ENCODE measurements at regions not wholly inside any gene's neighbourhood (a gene's known extent, or its start where the extent isn't known, plus 50 kb on each side); places are given as distances from the start of the nearest gene placed in this dataset.

DNA sequence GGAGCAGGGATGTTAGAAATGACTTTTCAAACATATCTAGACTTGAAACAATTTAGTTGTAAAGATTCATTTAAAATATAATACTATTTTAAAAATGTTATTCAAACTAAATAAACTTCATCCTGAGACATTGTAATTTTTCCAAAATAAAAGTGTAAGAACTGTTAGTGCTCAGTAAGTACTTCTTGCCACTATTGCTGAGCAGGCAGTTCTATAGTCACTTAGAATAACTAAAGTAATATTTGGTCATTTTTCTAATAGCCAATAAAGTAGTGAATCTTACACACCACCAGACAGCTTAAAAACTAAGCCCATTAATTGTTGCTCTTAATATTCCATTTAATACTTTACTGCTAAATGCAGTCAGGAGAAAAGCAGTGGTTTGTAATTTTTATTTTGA lies 1120.0 kb upstream of the CDH10 start:
- TF ChIP-seq CTCF (IDR thresholded peaks at IDR 0.05; ENCODE audit: insufficient read depth, low read length, poor library complexity, severe bottlenecking) = no peak
- TF ChIP-seq EZH2phosphoT487 (conservative IDR thresholded peaks at IDR 0.05; ENCODE audit: low read length) = no peak
- H3F3A ChIP-seq (ENCODE audit: insufficient read depth) = no peaks in the 10 kb centered on the region

DNA sequence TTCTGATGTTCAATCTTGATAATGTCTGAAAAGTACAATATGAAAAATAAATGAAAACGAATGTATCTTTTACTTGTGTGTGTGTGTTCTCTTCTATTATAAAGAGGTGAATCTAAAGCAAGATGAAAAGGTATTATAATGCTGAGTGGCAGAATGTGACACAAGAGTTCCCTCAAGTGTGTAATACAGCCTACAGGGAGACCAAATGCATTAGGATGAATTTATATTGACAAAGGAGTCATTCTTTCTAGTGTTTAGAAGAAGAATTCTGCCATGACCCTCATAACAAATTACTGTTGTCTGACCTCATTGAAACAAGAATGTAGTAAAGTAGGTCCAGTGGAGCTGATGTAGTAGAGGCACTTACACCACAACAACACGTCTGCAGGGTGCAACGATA lies 1119.0 kb upstream of the CDH10 start:
- H3K27me3 ChIP-seq (ENCODE audit: low read length) = no peaks in the 10 kb centered on the region
- no peak overlapping the region for H3K4me3 ChIP-seq (ENCODE audit: insufficient read depth, low read length, poor library complexity, severe bottlenecking)
- no peaks in the 10 kb centered on the region for H3K79me2 ChIP-seq (ENCODE audit: insufficient read depth, low read length)
- no peak for TF ChIP-seq EZH2phosphoT487 (conservative IDR thresholded peaks at IDR 0.05; ENCODE audit: low read length)
- TF ChIP-seq CTCF (IDR thresholded peaks at IDR 0.05; ENCODE audit: insufficient read depth, low read length, poor library complexity, severe bottlenecking) = no peak
- H3K4me2 ChIP-seq (ENCODE audit: low read depth, low read length, poor library complexity, severe bottlenecking) = no peak overlapping the region
- no peaks in the 10 kb centered on the region for H4K20me1 ChIP-seq (ENCODE audit: low read depth, low read length)
- H3K36me3 ChIP-seq (ENCODE audit: low read length) = no peaks in the 10 kb centered on the region
- H3K9me2 ChIP-seq (replicated peaks; ENCODE audit: insufficient read depth, low read length) = no peaks in the 10 kb centered on the region
- no peak overlapping the region for H3K9ac ChIP-seq (ENCODE audit: low read length)
- no peak overlapping the region for H3K27ac ChIP-seq (ENCODE audit: low read depth, low read length)
- H3K9me3 ChIP-seq (ENCODE audit: insufficient read depth, low read length) = peaks cover 1% of the 10 kb centered on the region; the same call in 1 of the 2 replicates
- H2AFZ ChIP-seq (ENCODE audit: low read depth, low read length, severe bottlenecking) = peak overlapping the region; percentile 66
- H3F3A ChIP-seq (ENCODE audit: insufficient read depth) = no peaks in the 10 kb centered on the region

More for the DNA sequence above, 1120.0 kb upstream of the CDH10 start:
- Histone ChIP-seq H3K27ac (ENCODE audit: low read depth, low read length) (no peak overlapping the region), H3K4me2 (ENCODE audit: low read depth, low read length, poor library complexity, severe bottlenecking) (no peak overlapping the region), H3K9me3 (ENCODE audit: insufficient read depth, low read length) (peaks cover 10% of the 10 kb centered on the region; the same call in 1 of the 2 replicates), H4K20me1 (ENCODE audit: low read depth, low read length) (no peaks in the 10 kb centered on the region), H3K27me3 (ENCODE audit: low read length) (no peaks in the 10 kb centered on the region), H2AFZ (ENCODE audit: low read depth, low read length, severe bottlenecking) (no peak overlapping the region), H3K79me2 (ENCODE audit: insufficient read depth, low read length) (no peaks in the 10 kb centered on the region), H3K4me3 (ENCODE audit: insufficient read depth, low read length, poor library complexity, severe bottlenecking) (no peak overlapping the region), H3K36me3 (ENCODE audit: low read length) (no peaks in the 10 kb centered on the region), H3K9me2 (replicated peaks; ENCODE audit: insufficient read depth, low read length) (no peaks in the 10 kb centered on the region), H3K9ac (ENCODE audit: low read length) (no peak overlapping the region)

DNA sequence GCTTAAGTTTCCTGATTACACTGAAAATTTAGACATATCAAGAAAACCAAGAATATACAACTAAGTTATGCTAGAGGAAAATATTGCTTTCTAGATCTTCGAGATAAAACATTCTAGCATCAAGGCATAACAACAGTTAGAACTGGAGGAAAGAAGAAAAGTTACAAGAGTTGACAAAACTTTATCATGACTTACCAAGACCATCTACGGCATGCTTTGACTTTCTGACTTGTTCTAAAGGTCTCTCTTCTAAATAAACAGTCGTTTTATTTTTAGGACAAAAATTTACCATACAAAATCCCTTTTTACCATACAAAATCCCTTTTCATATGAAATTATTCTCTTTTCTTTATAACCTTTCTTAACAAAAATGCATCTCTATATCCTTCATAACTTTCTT lies 1110.1 kb upstream of the CDH10 start:
- no peak overlapping the region for H3K9ac ChIP-seq (ENCODE audit: low read length)
- no peak overlapping the region for H2AFZ ChIP-seq (ENCODE audit: low read depth, low read length, severe bottlenecking)
- H3K36me3 ChIP-seq (ENCODE audit: low read length) = peaks cover 5% of the 10 kb centered on the region; the same call in 1 of the 2 replicates
- H4K20me1 ChIP-seq (ENCODE audit: low read depth, low read length) = no peaks in the 10 kb centered on the region
- H3K27me3 ChIP-seq (ENCODE audit: low read length) = no peaks in the 10 kb centered on the region
- no peak overlapping the region for H3K27ac ChIP-seq (ENCODE audit: low read depth, low read length)
- no peaks in the 10 kb centered on the region for H3K79me2 ChIP-seq (ENCODE audit: insufficient read depth, low read length)
- H3K9me3 ChIP-seq (ENCODE audit: insufficient read depth, low read length) = peaks cover 42% of the 10 kb centered on the region
- TF ChIP-seq EZH2phosphoT487 (conservative IDR thresholded peaks at IDR 0.05; ENCODE audit: low read length) (no peak), CTCF (IDR thresholded peaks at IDR 0.05; ENCODE audit: insufficient read depth, low read length, poor library complexity, severe bottlenecking) (no peak)
- H3K9me2 ChIP-seq (replicated peaks; ENCODE audit: insufficient read depth, low read length) = no peaks in the 10 kb centered on the region
- H3K4me2 ChIP-seq (ENCODE audit: low read depth, low read length, poor library complexity, severe bottlenecking) = no peak overlapping the region
- H3K4me3 ChIP-seq (ENCODE audit: insufficient read depth, low read length, poor library complexity, severe bottlenecking) = no peak overlapping the region
- H3F3A ChIP-seq (ENCODE audit: insufficient read depth) = no peaks in the 10 kb centered on the region

Data from SU-DHL-6 (cell line).